ENCODE measurements at regions not wholly inside any gene's neighbourhood (a gene's known extent, or its start where the extent isn't known, plus 50 kb on each side); places are given as distances from the start of the nearest gene placed in this dataset.

- TF ChIP-seq EZH2 (IDR thresholded peaks at IDR 0.05; ENCODE audit: insufficient read depth, poor library complexity, severe bottlenecking) (no peak), EZH2phosphoT487 (IDR thresholded peaks at IDR 0.05; ENCODE audit: insufficient read depth, low read depth) (no peak)
Observed at GRCh38 chr11:101262995-101263394, 133.4 kb upstream of the PGR start.
